Loucy (cell line): ENCODE measurements at regions not wholly inside any gene's neighbourhood (a gene's known extent, or its start where the extent isn't known, plus 50 kb on each side); places are given as distances from the start of the nearest gene placed in this dataset.

Experiments used
- CTCF ChIP-seq: fragments of 200-600 bp; sonication (generic); conservative IDR thresholded peaks from 2 replicates; pipeline ENCODE4 v1.5.1; 2014; ENCODE audit warnings: mild to moderate bottlenecking, antibody characterized with exemption, low read length
- EZH2phosphoT487 ChIP-seq: fragments of 200-600 bp; IDR thresholded peaks from 2 replicates; pipeline ENCODE4 v1.6.1; 2018; ENCODE audit warnings: antibody characterized with exemption, mild to moderate bottlenecking, moderate library complexity, borderline replicate concordance

GRCh38 chr2:45255563-45255962 is 246.3 kb upstream of the SIX2 start:
- TF ChIP-seq CTCF (no peak), EZH2phosphoT487 (no peak)
